ENCODE measurements at regions not wholly inside any gene's neighbourhood (a gene's known extent, or its start where the extent isn't known, plus 50 kb on each side); places are given as distances from the start of the nearest gene placed in this dataset.

DNA sequence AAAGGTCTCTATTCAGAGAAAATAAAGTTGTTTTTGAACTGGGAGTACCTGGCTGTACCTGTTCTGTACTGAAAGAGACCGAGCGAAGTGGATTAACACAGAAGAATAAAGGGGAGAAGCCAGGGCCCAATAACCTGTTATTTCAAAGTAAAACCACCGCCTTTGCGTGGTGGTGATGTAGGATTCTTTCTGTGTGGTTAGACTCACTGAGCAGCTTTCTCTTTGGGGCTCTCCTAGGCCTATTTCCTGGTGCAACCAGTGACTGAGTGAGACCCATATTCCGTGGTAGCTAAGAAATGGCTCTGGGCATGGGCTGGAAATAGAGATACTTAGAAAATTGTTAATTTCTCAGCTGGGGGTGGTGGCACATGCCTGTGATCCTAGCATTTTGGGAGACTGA lies 99.9 kb downstream of the XCL2 start:
- intact Hi-C loops (cut with micrococcal nuclease; ENCODE audit: unreplicated experiment) = loop anchor here (5.0 kb wide), 1 partner anchor 113 kb away; no protein-coding TSS in a partner anchor
- Histone ChIP-seq H3K27ac (ENCODE audit: extremely low read length, insufficient read depth, low read length) (no peak overlapping the region), H3K4me3 (replicated peaks in 1 of 3; ENCODE audit: insufficient read depth in 1 of 3, low read depth in 2 of 3, low read length in 3 of 3) (no peak overlapping the region), H3K9ac (ENCODE audit: insufficient read depth, low read depth, low read length) (no peak overlapping the region), H4K20me1 (ENCODE audit: insufficient read depth, low read length) (no peaks in the 10 kb centered on the region), H3K9me3 (ENCODE audit: low read length) (no peaks in the 10 kb centered on the region), H3K79me2 (ENCODE audit: insufficient read depth, low read length) (no peaks in the 10 kb centered on the region), H3K36me3 (replicated peaks in 1 of 2; ENCODE audit: control insufficient read depth in 1 of 2, insufficient read depth in 2 of 2, low read length in 2 of 2) (0 out of 5 replicates have a peak, but pooled peaks cover 0 to 1% of the 10 kb centered on the region in 2 experiments), H3K4me2 (ENCODE audit: low read depth, low read length) (no peak overlapping the region), H3K4me1 (ENCODE audit: insufficient read depth, low read length) (peaks cover 7% of the 10 kb centered on the region; the same call in 1 of the 2 replicates), H3K27me3 (ENCODE audit: control insufficient read depth in 1 of 2, insufficient read depth in 2 of 2, low read length in 2 of 2) (no peaks in the 10 kb centered on the region), H2AFZ (ENCODE audit: low read length) (no peak overlapping the region)
- 80% methylated on average over 5 of the region's 5 CpGs for WGBS (ENCODE audit: low lambda C conversion rate)
- in situ Hi-C loops (cut with HindIII; ENCODE audit: extremely low pct_ligation_motif_present, low pct_unique_long_range_greater_than_20kb) = loop anchor here (5.0 kb wide), 1 partner anchor 123 kb away; no protein-coding TSS in a partner anchor
- ATAC-seq (no peak), FAIRE-seq (no peak), DNase-seq (ENCODE audit: low spot score) (no peak)
- ChIA-PET CTCF (ENCODE audit: low intra/inter-chr PET ratio, low total read pairs) (no interaction called here), POLR2A (no interaction called here)
- TF ChIP-seq ZNF382 (CRISPR knock-in tag; IDR thresholded peaks at IDR 0.05; ENCODE audit: borderline replicate concordance) (no peak), RFXANK (CRISPR knock-in tag; IDR thresholded peaks at IDR 0.05) (no peak), PRPF4 (IDR thresholded peaks at IDR 0.05; ENCODE audit: low read depth, low read length, poor library complexity, severe bottlenecking) (no peak), ZNF121 (CRISPR knock-in tag; IDR thresholded peaks at IDR 0.05) (no peak), RFX1 (IDR thresholded peaks at IDR 0.05) (no peak), SP5 (CRISPR knock-in tag; IDR thresholded peaks at IDR 0.05; ENCODE audit: borderline replicate concordance, low read depth) (no peak), ZNF446 (CRISPR knock-in tag; IDR thresholded peaks at IDR 0.05) (no peak), STAG1 (CRISPR knock-in tag; IDR thresholded peaks at IDR 0.05) (no peak), ZNF329 (CRISPR knock-in tag; IDR thresholded peaks at IDR 0.05; ENCODE audit: low read depth) (no peak)
- TF ChIP-seq, protein P1, sequence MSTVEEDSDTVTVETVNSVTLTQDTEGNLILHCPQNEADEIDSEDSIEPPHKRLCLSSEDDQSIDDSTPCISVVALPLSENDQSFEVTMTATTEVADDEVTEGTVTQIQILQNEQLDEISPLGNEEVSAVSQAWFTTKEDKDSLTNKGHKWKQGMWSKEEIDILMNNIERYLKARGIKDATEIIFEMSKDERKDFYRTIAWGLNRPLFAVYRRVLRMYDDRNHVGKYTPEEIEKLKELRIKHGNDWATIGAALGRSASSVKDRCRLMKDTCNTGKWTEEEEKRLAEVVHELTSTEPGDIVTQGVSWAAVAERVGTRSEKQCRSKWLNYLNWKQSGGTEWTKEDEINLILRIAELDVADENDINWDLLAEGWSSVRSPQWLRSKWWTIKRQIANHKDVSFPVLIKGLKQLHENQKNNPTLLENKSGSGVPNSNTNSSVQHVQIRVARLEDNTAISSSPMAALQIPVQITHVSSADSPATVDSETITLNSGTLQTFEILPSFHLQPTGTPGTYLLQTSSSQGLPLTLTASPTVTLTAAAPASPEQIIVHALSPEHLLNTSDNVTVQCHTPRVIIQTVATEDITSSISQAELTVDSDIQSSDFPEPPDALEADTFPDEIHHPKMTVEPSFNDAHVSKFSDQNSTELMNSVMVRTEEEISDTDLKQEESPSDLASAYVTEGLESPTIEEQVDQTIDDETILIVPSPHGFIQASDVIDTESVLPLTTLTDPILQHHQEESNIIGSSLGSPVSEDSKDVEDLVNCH (CRISPR knock-in tag; IDR thresholded peaks at IDR 0.05) = no peak
- TF ChIP-seq, protein P2, sequence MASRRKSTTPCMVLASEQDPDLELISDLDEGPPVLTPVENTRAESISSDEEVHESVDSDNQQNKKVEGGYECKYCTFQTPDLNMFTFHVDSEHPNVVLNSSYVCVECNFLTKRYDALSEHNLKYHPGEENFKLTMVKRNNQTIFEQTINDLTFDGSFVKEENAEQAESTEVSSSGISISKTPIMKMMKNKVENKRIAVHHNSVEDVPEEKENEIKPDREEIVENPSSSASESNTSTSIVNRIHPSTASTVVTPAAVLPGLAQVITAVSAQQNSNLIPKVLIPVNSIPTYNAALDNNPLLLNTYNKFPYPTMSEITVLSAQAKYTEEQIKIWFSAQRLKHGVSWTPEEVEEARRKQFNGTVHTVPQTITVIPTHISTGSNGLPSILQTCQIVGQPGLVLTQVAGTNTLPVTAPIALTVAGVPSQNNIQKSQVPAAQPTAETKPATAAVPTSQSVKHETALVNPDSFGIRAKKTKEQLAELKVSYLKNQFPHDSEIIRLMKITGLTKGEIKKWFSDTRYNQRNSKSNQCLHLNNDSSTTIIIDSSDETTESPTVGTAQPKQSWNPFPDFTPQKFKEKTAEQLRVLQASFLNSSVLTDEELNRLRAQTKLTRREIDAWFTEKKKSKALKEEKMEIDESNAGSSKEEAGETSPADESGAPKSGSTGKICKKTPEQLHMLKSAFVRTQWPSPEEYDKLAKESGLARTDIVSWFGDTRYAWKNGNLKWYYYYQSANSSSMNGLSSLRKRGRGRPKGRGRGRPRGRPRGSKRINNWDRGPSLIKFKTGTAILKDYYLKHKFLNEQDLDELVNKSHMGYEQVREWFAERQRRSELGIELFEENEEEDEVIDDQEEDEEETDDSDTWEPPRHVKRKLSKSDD (CRISPR knock-in tag; IDR thresholded peaks at IDR 0.05; ENCODE audit: low read depth) = no peak
- no TSS peak for BruUV-seq (replicated peaks)
